ENCODE measurements at regions not wholly inside any gene's neighbourhood (a gene's known extent, or its start where the extent isn't known, plus 50 kb on each side); places are given as distances from the start of the nearest gene placed in this dataset.

- Histone ChIP-seq H3K36me3 (ENCODE audit: control insufficient read depth in 2 of 2, insufficient read depth in 2 of 2, low read length in 2 of 2) (no peaks in the 10 kb centered on the region), H3K27ac (ENCODE audit: low read length) (no peak overlapping the region), H3K9ac (ENCODE audit: low read length in 2 of 2) (no peak overlapping the region), H3K9me3 (ENCODE audit: control insufficient read depth in 2 of 2, low read length in 2 of 2) (no peaks in the 10 kb centered on the region), H3K4me1 (ENCODE audit: control insufficient read depth, insufficient read depth, low read length) (no peaks in the 10 kb centered on the region), H3K4me3 (ENCODE audit: low read length in 2 of 2) (no peak overlapping the region), H3K27me3 (ENCODE audit: control insufficient read depth in 1 of 2, insufficient read depth in 2 of 2, low read length in 2 of 2) (no peaks in the 10 kb centered on the region)
Observed at GRCh38 chr16:55954906-55955305, 79.7 kb upstream of the CES5A start.

- no peak overlapping the region for H3K9ac ChIP-seq (ENCODE audit: low read length in 2 of 2)
- peaks cover 3% of the 10 kb centered on the region for H3K4me1 ChIP-seq (ENCODE audit: control insufficient read depth, insufficient read depth, low read length)
- no peak overlapping the region for H3K27ac ChIP-seq (ENCODE audit: low read length)
- H3K27me3 ChIP-seq (ENCODE audit: control insufficient read depth in 1 of 2, insufficient read depth in 2 of 2, low read length in 2 of 2) = no peaks in the 10 kb centered on the region
- H3K36me3 ChIP-seq (ENCODE audit: control insufficient read depth in 2 of 2, insufficient read depth in 2 of 2, low read length in 2 of 2) = no peaks in the 10 kb centered on the region
- H3K9me3 ChIP-seq (ENCODE audit: control insufficient read depth in 2 of 2, low read length in 2 of 2) = no peaks in the 10 kb centered on the region
- H3K4me3 ChIP-seq (ENCODE audit: low read length in 2 of 2) = no peak overlapping the region
Observed at GRCh38 chr16:55949518-55949917, 74.3 kb upstream of the CES5A start.

GRCh38 chr16:55948230-55948629, 73.1 kb upstream of the CES5A start:
- Histone ChIP-seq H3K27me3 (ENCODE audit: control insufficient read depth in 1 of 2, insufficient read depth in 2 of 2, low read length in 2 of 2) (no peaks in the 10 kb centered on the region), H3K9me3 (ENCODE audit: control insufficient read depth in 2 of 2, low read length in 2 of 2) (no peaks in the 10 kb centered on the region), H3K4me3 (ENCODE audit: low read length in 2 of 2) (no peak overlapping the region), H3K36me3 (ENCODE audit: control insufficient read depth in 2 of 2, insufficient read depth in 2 of 2, low read length in 2 of 2) (no peaks in the 10 kb centered on the region), H3K27ac (ENCODE audit: low read length) (no peak overlapping the region), H3K4me1 (ENCODE audit: control insufficient read depth, insufficient read depth, low read length) (peaks cover 5% of the 10 kb centered on the region), H3K9ac (ENCODE audit: low read length in 2 of 2) (no peak overlapping the region)

- H3K4me1 ChIP-seq (ENCODE audit: control insufficient read depth, insufficient read depth, low read length) = peaks cover 5% of the 10 kb centered on the region
- no peaks in the 10 kb centered on the region for H3K9me3 ChIP-seq (ENCODE audit: control insufficient read depth in 2 of 2, low read length in 2 of 2)
- H3K9ac ChIP-seq (ENCODE audit: low read length in 2 of 2) = no peak overlapping the region
- H3K4me3 ChIP-seq (ENCODE audit: low read length in 2 of 2) = no peak overlapping the region
- H3K27ac ChIP-seq (ENCODE audit: low read length) = no peak overlapping the region
- no peaks in the 10 kb centered on the region for H3K27me3 ChIP-seq (ENCODE audit: control insufficient read depth in 1 of 2, insufficient read depth in 2 of 2, low read length in 2 of 2)
- H3K36me3 ChIP-seq (ENCODE audit: control insufficient read depth in 2 of 2, insufficient read depth in 2 of 2, low read length in 2 of 2) = no peaks in the 10 kb centered on the region
Observed at GRCh38 chr16:55947366-55947765, 72.2 kb upstream of the CES5A start.

GRCh38 chr16:55944377-55944802, 69.2 kb upstream of the CES5A start:
- Histone ChIP-seq H3K27ac (ENCODE audit: low read length) (peak overlapping the region; percentile 37), H3K27me3 (ENCODE audit: control insufficient read depth in 1 of 2, insufficient read depth in 2 of 2, low read length in 2 of 2) (no peaks in the 10 kb centered on the region), H3K4me3 (ENCODE audit: low read length in 2 of 2) (no peak overlapping the region), H3K9me3 (ENCODE audit: control insufficient read depth in 2 of 2, low read length in 2 of 2) (no peaks in the 10 kb centered on the region), H3K9ac (ENCODE audit: low read length in 2 of 2) (peak overlapping the region in 1 of 2 donors; percentile 62), H3K4me1 (ENCODE audit: control insufficient read depth, insufficient read depth, low read length) (peaks cover 5% of the 10 kb centered on the region), H3K36me3 (ENCODE audit: control insufficient read depth in 2 of 2, insufficient read depth in 2 of 2, low read length in 2 of 2) (no peaks in the 10 kb centered on the region)

GRCh38 chr16:55943267-55943666, 68.1 kb upstream of the CES5A start:
- Histone ChIP-seq H3K9ac (ENCODE audit: low read length in 2 of 2) (no peak overlapping the region), H3K9me3 (ENCODE audit: control insufficient read depth in 2 of 2, low read length in 2 of 2) (no peaks in the 10 kb centered on the region), H3K27ac (ENCODE audit: low read length) (no peak overlapping the region), H3K4me3 (ENCODE audit: low read length in 2 of 2) (no peak overlapping the region), H3K36me3 (ENCODE audit: control insufficient read depth in 2 of 2, insufficient read depth in 2 of 2, low read length in 2 of 2) (no peaks in the 10 kb centered on the region), H3K27me3 (ENCODE audit: control insufficient read depth in 1 of 2, insufficient read depth in 2 of 2, low read length in 2 of 2) (no peaks in the 10 kb centered on the region), H3K4me1 (ENCODE audit: control insufficient read depth, insufficient read depth, low read length) (peaks cover 5% of the 10 kb centered on the region)

GRCh38 chr16:55942821-55943220, 67.6 kb upstream of the CES5A start:
- Histone ChIP-seq H3K9me3 (ENCODE audit: control insufficient read depth in 2 of 2, low read length in 2 of 2) (no peaks in the 10 kb centered on the region), H3K9ac (ENCODE audit: low read length in 2 of 2) (no peak overlapping the region), H3K4me3 (ENCODE audit: low read length in 2 of 2) (no peak overlapping the region), H3K36me3 (ENCODE audit: control insufficient read depth in 2 of 2, insufficient read depth in 2 of 2, low read length in 2 of 2) (no peaks in the 10 kb centered on the region), H3K27ac (ENCODE audit: low read length) (no peak overlapping the region), H3K27me3 (ENCODE audit: control insufficient read depth in 1 of 2, insufficient read depth in 2 of 2, low read length in 2 of 2) (no peaks in the 10 kb centered on the region), H3K4me1 (ENCODE audit: control insufficient read depth, insufficient read depth, low read length) (peaks cover 5% of the 10 kb centered on the region)

GRCh38 chr16:55941552-55941951, 66.4 kb upstream of the CES5A start:
- Histone ChIP-seq H3K27ac (ENCODE audit: low read length) (no peak overlapping the region), H3K27me3 (ENCODE audit: control insufficient read depth in 1 of 2, insufficient read depth in 2 of 2, low read length in 2 of 2) (peaks cover 0 to 4% of the 10 kb centered on the region in 2 donors)

GRCh38 chr16:55938126-55938525, 63.0 kb upstream of the CES5A start:
- Histone ChIP-seq H3K27me3 (ENCODE audit: control insufficient read depth in 1 of 2, insufficient read depth in 2 of 2, low read length in 2 of 2) (peaks cover 0 to 4% of the 10 kb centered on the region in 2 donors), H3K4me3 (ENCODE audit: low read length in 2 of 2) (no peak overlapping the region), H3K27ac (ENCODE audit: low read length) (no peak overlapping the region), H3K4me1 (ENCODE audit: control insufficient read depth, insufficient read depth, low read length) (no peaks in the 10 kb centered on the region), H3K36me3 (ENCODE audit: control insufficient read depth in 2 of 2, insufficient read depth in 2 of 2, low read length in 2 of 2) (no peaks in the 10 kb centered on the region), H3K9ac (ENCODE audit: low read length in 2 of 2) (no peak overlapping the region), H3K9me3 (ENCODE audit: control insufficient read depth in 2 of 2, low read length in 2 of 2) (no peaks in the 10 kb centered on the region)

More at GRCh38 chr16:55941552-55941951, 66.4 kb upstream of the CES5A start:
- H3K4me3 ChIP-seq (ENCODE audit: low read length in 2 of 2) = no peak overlapping the region
- H3K9ac ChIP-seq (ENCODE audit: low read length in 2 of 2) = no peak overlapping the region
- H3K4me1 ChIP-seq (ENCODE audit: control insufficient read depth, insufficient read depth, low read length) = peaks cover 5% of the 10 kb centered on the region
- no peaks in the 10 kb centered on the region for H3K9me3 ChIP-seq (ENCODE audit: control insufficient read depth in 2 of 2, low read length in 2 of 2)
- H3K36me3 ChIP-seq (ENCODE audit: control insufficient read depth in 2 of 2, insufficient read depth in 2 of 2, low read length in 2 of 2) = no peaks in the 10 kb centered on the region

- Histone ChIP-seq H3K36me3 (ENCODE audit: control insufficient read depth in 2 of 2, insufficient read depth in 2 of 2, low read length in 2 of 2) (no peaks in the 10 kb centered on the region), H3K9me3 (ENCODE audit: control insufficient read depth in 2 of 2, low read length in 2 of 2) (no peaks in the 10 kb centered on the region), H3K27me3 (ENCODE audit: control insufficient read depth in 1 of 2, insufficient read depth in 2 of 2, low read length in 2 of 2) (peaks cover 0 to 4% of the 10 kb centered on the region in 2 donors), H3K27ac (ENCODE audit: low read length) (no peak overlapping the region), H3K4me3 (ENCODE audit: low read length in 2 of 2) (no peak overlapping the region), H3K4me1 (ENCODE audit: control insufficient read depth, insufficient read depth, low read length) (no peaks in the 10 kb centered on the region), H3K9ac (ENCODE audit: low read length in 2 of 2) (no peak overlapping the region)
Observed at GRCh38 chr16:55933038-55933437, 57.9 kb upstream of the CES5A start.

GRCh38 chr16:55930036-55930435, 54.9 kb upstream of the CES5A start:
- H3K9ac ChIP-seq (ENCODE audit: low read length in 2 of 2) = no peak overlapping the region

More at GRCh38 chr16:55930036-55930435, 54.9 kb upstream of the CES5A start:
- Histone ChIP-seq H3K27me3 (ENCODE audit: control insufficient read depth in 1 of 2, insufficient read depth in 2 of 2, low read length in 2 of 2) (no peaks in the 10 kb centered on the region), H3K4me1 (ENCODE audit: control insufficient read depth, insufficient read depth, low read length) (no peaks in the 10 kb centered on the region), H3K27ac (ENCODE audit: low read length) (no peak overlapping the region), H3K9me3 (ENCODE audit: control insufficient read depth in 2 of 2, low read length in 2 of 2) (no peaks in the 10 kb centered on the region), H3K36me3 (ENCODE audit: control insufficient read depth in 2 of 2, insufficient read depth in 2 of 2, low read length in 2 of 2) (no peaks in the 10 kb centered on the region), H3K4me3 (ENCODE audit: low read length in 2 of 2) (no peak overlapping the region)

Data from stomach smooth muscle (tissue), 2 donors.